Mesothelial cell of epicardium (in vitro differentiated cells): ENCODE measurements at regions not wholly inside any gene's neighbourhood (a gene's known extent, or its start where the extent isn't known, plus 50 kb on each side); places are given as distances from the start of the nearest gene placed in this dataset.

ENCODE experiments used
- DNase-seq, 2 experiments: peaks; one replicate each; pipeline ENCODE4 v3.0.0; 2021; ENCODE audit warnings: low spot score in 2 of 2; ENCODE audit not compliant: unreplicated experiment in 2 of 2
- H3K27ac Mint-ChIP-seq: 2 replicates; pipeline ENCODE4 v1.8.0; 2021; ENCODE audit warnings: mixed read lengths
- H3K27me3 Mint-ChIP-seq: 2 replicates; pipeline ENCODE4 v1.8.0; 2021; ENCODE audit warnings: low read depth, mixed read lengths
- H3K36me3 Mint-ChIP-seq: 2 replicates; pipeline ENCODE4 v1.8.0; 2021; ENCODE audit warnings: mixed read lengths
- H3K4me1 Mint-ChIP-seq: 2 replicates; pipeline ENCODE4 v1.8.0; 2021; ENCODE audit warnings: mixed read lengths
- H3K4me3 Mint-ChIP-seq: 2 replicates; pipeline ENCODE4 v1.8.0; 2021; ENCODE audit warnings: mild to moderate bottlenecking, moderate library complexity, mixed read lengths
- H3K9me3 Mint-ChIP-seq: 2 replicates; pipeline ENCODE4 v1.8.0; 2021; ENCODE audit warnings: mixed read lengths
- TF ChIP-seq, protein P1 (sequence below): fragments of 200-600 bp; sonication (generic); IDR thresholded peaks from one replicate; pipeline ENCODE4 v1.5.0; 2021; ENCODE audit warnings: antibody characterized with exemption; ENCODE audit not compliant: unreplicated experiment

DNA sequence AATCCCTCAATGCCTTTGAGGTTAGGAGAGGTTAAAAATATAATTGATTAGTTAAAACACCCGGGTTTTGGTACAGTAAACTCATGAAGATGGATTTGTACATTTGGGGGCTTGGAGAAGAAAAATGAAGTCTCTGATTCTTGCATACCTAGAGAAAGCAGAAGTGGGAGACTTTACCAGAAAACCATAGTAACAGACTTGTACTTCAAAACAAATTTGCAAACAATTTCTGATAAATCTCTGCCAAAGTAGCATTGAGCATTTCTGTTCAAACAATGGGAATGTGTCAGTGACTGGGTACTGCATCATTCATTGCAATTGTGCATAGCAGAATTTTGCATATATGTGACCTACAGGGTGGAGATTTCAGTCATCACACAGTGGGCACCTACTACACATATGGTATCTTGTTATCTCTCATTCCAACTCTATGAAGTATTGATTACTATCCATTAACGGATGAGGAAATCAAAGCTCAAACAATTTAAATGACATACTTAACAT, 256.9 kb downstream of the PLK2 start:
- Mint-ChIP-seq H3K4me1 (peaks cover 38% of the 10 kb centered on the region), H3K27ac (no peak overlapping the region), H3K4me3 (no peak overlapping the region), H3K27me3 (no peaks in the 10 kb centered on the region), H3K9me3 (peaks cover 13% of the 10 kb centered on the region), H3K36me3 (no peaks in the 10 kb centered on the region)
- DNase-seq = no peak
- TF ChIP-seq, protein P1, sequence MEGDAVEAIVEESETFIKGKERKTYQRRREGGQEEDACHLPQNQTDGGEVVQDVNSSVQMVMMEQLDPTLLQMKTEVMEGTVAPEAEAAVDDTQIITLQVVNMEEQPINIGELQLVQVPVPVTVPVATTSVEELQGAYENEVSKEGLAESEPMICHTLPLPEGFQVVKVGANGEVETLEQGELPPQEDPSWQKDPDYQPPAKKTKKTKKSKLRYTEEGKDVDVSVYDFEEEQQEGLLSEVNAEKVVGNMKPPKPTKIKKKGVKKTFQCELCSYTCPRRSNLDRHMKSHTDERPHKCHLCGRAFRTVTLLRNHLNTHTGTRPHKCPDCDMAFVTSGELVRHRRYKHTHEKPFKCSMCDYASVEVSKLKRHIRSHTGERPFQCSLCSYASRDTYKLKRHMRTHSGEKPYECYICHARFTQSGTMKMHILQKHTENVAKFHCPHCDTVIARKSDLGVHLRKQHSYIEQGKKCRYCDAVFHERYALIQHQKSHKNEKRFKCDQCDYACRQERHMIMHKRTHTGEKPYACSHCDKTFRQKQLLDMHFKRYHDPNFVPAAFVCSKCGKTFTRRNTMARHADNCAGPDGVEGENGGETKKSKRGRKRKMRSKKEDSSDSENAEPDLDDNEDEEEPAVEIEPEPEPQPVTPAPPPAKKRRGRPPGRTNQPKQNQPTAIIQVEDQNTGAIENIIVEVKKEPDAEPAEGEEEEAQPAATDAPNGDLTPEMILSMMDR = no peak

DNA sequence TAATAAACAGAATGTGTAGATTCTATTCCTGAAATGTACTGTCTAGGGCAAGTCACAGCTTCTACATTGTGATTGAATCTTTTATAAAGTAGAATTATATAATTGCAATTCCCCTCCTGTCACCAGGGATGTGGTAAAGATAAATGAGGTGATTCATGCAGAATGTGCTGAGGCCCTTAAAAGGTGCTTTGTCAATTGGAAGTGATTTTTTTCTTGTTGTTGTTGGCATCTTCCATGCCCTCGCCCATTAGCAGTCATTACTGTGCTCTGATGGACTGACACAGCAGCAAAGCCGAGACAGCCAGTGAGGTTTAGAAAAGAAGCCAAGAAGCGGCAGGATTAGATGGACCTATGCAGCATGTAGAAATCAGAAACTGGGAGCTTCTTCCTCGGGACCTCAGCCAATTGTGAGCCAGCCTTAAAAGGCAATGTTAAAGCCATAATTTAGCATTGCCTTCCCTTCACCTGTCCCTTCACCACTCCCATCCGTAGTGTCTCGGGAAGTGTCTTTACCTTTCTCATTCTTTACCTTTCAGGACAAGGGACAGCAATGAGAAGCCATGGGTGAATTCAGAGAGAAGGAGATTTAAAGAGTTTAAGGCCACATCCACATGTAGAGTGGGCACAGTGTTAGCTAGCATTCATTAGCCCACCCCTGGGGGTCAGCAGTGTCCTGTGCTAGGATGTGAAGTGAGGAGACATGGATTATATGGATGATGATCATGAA, 257.8 kb downstream of the PLK2 start:
- Mint-ChIP-seq H3K27me3 (no peaks in the 10 kb centered on the region), H3K4me1 (peaks cover 30% of the 10 kb centered on the region), H3K36me3 (no peaks in the 10 kb centered on the region), H3K4me3 (no peak overlapping the region), H3K27ac (no peak overlapping the region), H3K9me3 (peaks cover 20% of the 10 kb centered on the region)
- TF ChIP-seq, protein P1 = no peak
- DNase-seq = no peak

DNA sequence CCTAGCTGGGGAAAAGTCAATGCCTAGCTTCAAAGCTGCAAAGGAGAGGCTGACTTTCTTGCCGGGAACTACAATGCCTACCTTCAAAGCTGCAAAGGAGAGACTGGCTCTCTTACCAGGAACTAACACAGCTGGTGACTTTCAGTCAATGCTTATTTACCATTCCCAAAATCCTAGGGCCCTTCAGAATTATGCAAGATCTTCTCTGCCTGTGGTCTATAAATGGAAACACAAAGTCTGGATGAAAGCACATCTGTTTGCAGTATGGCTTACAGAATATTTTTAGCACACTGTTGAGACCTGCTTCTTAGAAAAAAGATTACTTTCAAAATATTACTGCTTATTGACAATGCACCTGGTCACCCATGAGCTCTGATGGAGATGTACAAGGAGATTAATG, 259.4 kb downstream of the PLK2 start:
- Mint-ChIP-seq H3K4me3 (no peak overlapping the region), H3K4me1 (peaks cover 16% of the 10 kb centered on the region), H3K9me3 (peaks cover 34% of the 10 kb centered on the region), H3K36me3 (peaks cover 13% of the 10 kb centered on the region), H3K27me3 (no peaks in the 10 kb centered on the region), H3K27ac (no peak overlapping the region)
- TF ChIP-seq, protein P1 = no peak
- DNase-seq = no peak

DNA sequence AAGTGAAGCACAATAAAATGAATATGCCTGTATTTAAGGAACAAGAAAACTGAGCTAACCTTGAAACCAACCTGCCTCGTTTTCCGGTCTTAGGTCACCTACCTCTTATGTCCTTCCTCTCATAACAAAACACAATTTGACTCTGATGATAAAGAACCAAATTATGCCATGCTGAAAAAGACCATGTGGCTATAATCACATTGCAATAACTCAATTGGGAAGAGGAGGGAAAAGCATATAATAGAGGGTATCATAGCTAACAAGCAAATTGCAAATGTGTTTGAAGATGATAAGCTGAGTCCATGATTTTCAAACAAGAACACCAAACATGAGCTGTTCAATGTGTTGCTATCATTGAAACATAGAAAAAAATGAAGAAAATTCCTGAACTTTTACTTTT, 260.8 kb downstream of the PLK2 start:
- Mint-ChIP-seq H3K27ac (no peak overlapping the region), H3K9me3 (peaks cover 40% of the 10 kb centered on the region), H3K4me3 (no peak overlapping the region), H3K27me3 (no peaks in the 10 kb centered on the region), H3K36me3 (peaks cover 20% of the 10 kb centered on the region), H3K4me1 (peaks cover 7% of the 10 kb centered on the region)
- TF ChIP-seq, protein P1 = no peak
- no peak for DNase-seq

DNA sequence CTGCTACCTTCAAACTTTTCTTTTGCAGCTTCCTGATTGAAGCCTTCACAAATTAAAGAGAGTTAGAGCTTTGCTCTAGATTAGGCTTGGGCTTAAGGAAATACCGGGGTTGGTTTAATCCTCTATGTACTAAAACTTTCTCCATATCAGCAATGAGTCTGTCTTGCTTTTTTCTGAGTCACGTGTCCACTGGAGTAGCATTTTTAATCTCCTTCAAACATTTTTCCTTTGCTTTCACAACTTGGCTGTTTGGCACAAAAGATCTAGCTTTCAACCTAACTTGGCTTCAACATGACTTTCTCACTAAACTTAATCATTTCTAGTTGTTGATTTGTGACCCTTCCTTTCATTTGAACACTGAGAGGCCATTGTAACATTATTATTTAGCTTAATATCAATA, 261.6 kb downstream of the PLK2 start:
- Mint-ChIP-seq H3K4me3 (no peak overlapping the region), H3K4me1 (peaks cover 7% of the 10 kb centered on the region), H3K9me3 (peaks cover 40% of the 10 kb centered on the region), H3K27me3 (no peaks in the 10 kb centered on the region), H3K27ac (no peak overlapping the region), H3K36me3 (peaks cover 20% of the 10 kb centered on the region)
- TF ChIP-seq, protein P1 = no peak
- DNase-seq = no peak
